HEK293 (cell line): ENCODE measurements at regions not wholly inside any gene's neighbourhood (a gene's known extent, or its start where the extent isn't known, plus 50 kb on each side); places are given as distances from the start of the nearest gene placed in this dataset.
"Not testable (repeated sequence)": the region's sequence is repeated elsewhere in the genome, so short reads cannot be mapped to it uniquely, and the experiment has no call there.

ENCODE experiments used
- CTCF ChIA-PET: fragments of 350-600 bp; formaldehyde crosslinking; extraction: SDS; loops from one replicate; lab custom pipeline; 2021; ENCODE audit warnings: antibody characterized with exemption; lab: Yijun Ruan, JAX
- POLR2A ChIA-PET: fragments of 300-600 bp; formaldehyde crosslinking; extraction: SDS; loops from one replicate; lab custom pipeline; 2020; ENCODE audit warnings: antibody characterized with exemption, inconsistent platforms; lab: Yijun Ruan, JAX
- H3K27ac ChIP-seq: fragments of 200-500 bp; sonication (Bioruptor generic); 2 replicates; pipeline ENCODE4 v1.5.1; 2014; ENCODE audit warnings: low read depth, low read length, control low read depth, inconsistent platforms; ENCODE audit errors: extremely low read depth
- H3K36me3 ChIP-seq, 2 experiments: fragments of 200-500 bp in 1 of 2; sonication (Bioruptor generic) in 1 of 2; 1 replicate in 1 of 2; 2 replicates in 1 of 2; pipeline ENCODE4 v1.5.1; 2014 to 2017; ENCODE audit warnings: inconsistent platforms in 2 of 2, low read length in 2 of 2; ENCODE audit not compliant: control insufficient read depth in 2 of 2, insufficient read depth in 1 of 2
- H3K4me1 ChIP-seq: fragments of 200-500 bp; sonication (Bioruptor generic); 2 replicates; pipeline ENCODE4 v1.5.1; 2014; ENCODE audit warnings: mild to moderate bottlenecking, low read length, inconsistent platforms; ENCODE audit not compliant: control insufficient read depth, insufficient read depth
- H3K4me3 ChIP-seq: 2 replicates; pipeline ENCODE4 v1.5.1; 2011; ENCODE audit warnings: low read depth, mild to moderate bottlenecking, control low read depth, low read length, moderate library complexity
- H3K9me3 ChIP-seq: fragments of 200-500 bp; sonication (Bioruptor generic); 2 replicates; pipeline ENCODE4 v1.5.1; 2014; ENCODE audit warnings: low read depth, low read length, inconsistent platforms; ENCODE audit not compliant: control insufficient read depth, insufficient read depth

DNA sequence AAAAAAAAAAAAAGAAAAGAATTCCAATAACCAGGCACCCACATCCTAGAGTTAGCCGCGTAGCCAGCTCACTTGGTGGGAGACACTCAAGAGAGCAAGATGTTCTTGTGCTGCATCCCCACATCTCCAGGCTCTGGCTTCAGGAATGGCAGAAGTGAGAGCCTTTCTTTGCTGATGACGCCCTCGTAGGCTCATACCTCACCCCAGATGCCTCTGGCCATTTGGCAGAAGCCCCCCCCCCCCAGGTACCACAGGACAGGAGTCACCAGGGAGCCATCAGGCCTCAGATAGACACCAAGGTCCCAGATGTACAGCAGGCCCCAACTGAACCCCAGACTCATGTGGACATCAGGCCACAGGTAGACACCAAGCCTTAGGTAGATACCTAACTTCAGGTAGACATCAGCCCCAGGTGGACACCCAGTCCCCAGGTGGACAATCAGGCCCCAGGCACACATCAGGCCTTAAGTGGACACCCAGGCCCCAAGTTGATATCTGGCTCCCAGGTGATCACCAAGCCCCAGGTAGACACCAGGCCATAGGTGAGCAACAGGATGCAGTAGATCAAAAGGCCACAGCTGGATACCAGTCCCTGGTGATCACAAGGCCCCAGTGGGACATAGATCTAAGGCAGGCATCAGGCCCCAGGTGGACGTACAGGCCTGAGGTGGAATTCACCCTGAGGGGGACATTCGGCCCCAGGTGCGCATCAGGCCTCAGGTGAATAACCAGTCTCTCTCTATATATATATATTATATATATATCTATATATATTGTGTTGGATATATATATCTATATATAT, 202.5 kb downstream of the POTEM start:
- H3K9me3 ChIP-seq, H3K36me3 ChIP-seq, H3K27ac ChIP-seq, CTCF ChIA-PET, H3K4me3 ChIP-seq, POLR2A ChIA-PET, H3K4me1 ChIP-seq: not testable (repeated sequence)

GRCh38 chr14:19172745-19173144, 205.5 kb downstream of the POTEM start:
- CTCF ChIA-PET, H3K9me3 ChIP-seq, H3K27ac ChIP-seq, H3K4me3 ChIP-seq, H3K4me1 ChIP-seq, H3K36me3 ChIP-seq, POLR2A ChIA-PET: not testable (repeated sequence)

DNA sequence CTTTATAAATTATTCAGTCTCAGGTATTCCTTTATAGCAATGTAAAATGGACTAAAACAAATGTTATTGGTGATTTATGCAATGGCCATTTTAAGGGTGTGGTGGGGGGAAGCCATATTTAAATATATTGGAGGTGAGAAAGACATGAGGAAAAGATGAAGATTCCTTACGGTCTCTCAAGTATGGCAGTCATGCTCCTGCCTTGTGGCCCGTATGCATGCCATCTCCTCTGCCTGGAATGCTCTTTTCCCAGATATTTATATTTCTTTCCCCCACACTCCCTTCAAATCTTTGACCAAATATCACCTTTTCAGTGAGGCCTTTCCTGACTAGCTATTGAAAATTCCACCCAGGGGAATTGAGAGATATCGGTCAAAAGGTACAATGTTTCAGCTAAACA, 206.0 kb downstream of the POTEM start:
- H3K27ac ChIP-seq, H3K9me3 ChIP-seq, H3K36me3 ChIP-seq, H3K4me1 ChIP-seq, POLR2A ChIA-PET, CTCF ChIA-PET, H3K4me3 ChIP-seq: not testable (repeated sequence)

DNA sequence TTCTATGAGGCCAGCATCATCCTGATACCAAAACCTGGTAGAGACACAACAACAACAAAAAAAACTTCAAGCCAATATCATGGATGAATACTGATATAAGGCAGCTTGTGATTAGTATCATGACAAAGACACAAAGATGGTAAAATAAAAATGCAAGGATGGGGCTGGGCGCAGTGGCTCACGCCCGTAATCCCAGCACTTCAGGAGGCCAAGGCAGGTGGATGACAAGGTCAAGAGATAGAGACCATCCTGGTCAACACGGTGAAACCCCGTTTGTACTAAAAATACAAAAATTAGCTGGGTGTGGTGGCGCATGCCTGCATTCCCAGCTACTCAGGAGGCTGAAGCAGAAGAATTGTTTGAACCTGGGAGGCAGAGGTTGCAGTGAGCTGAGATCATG, 210.2 kb downstream of the POTEM start:
- H3K4me1 ChIP-seq, H3K4me3 ChIP-seq, CTCF ChIA-PET, POLR2A ChIA-PET, H3K36me3 ChIP-seq, H3K27ac ChIP-seq, H3K9me3 ChIP-seq: not testable (repeated sequence)

- H3K27ac ChIP-seq, H3K36me3 ChIP-seq, H3K4me3 ChIP-seq, CTCF ChIA-PET, H3K9me3 ChIP-seq, POLR2A ChIA-PET, H3K4me1 ChIP-seq: not testable (repeated sequence)
These were observed 213.1 kb downstream of the POTEM start for GRCh38 chr14:19180297-19180696.

DNA sequence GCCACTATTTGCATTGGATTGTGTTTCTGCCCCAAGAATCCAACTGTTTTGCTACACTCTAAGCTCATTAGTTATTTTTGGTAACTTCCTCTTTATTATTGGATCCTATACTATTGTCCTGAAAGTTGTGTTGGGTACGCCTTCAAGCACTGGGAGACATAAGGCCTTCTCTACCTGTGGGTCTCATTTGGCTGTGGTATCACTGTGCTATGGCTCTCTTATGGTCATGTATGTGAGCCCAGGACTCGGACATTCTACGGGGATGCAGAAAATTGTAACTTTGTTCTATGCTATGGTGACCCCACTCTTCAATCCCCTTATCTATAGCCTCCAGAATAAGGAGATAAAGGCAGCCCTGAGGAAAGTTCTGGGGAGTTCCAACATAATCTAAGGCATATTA, 213.6 kb downstream of the POTEM start:
- POLR2A ChIA-PET, H3K4me1 ChIP-seq, H3K4me3 ChIP-seq, CTCF ChIA-PET, H3K27ac ChIP-seq, H3K36me3 ChIP-seq, H3K9me3 ChIP-seq: not testable (repeated sequence)

DNA sequence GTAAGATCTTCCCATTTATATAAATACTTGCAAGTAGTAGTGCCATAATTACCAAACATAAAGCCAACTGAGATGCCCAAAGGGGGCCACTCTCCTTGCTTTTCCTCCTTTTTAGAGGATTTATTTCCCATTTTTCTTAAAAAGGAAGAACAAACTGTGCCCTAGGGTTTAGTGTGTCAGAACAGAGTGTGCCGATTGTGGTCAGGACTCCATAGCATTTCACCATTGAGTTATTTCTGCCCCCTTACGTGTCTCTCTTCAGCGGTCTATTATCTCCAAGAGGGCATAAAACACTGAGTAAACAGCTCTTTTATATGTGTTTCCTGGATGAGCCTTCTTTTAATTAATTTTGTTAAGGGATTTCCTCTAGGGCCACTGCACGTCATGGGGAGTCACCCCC, 227.9 kb downstream of the POTEM start:
- H3K9me3 ChIP-seq, H3K27ac ChIP-seq, POLR2A ChIA-PET, H3K4me3 ChIP-seq, H3K36me3 ChIP-seq, CTCF ChIA-PET, H3K4me1 ChIP-seq: not testable (repeated sequence)

DNA sequence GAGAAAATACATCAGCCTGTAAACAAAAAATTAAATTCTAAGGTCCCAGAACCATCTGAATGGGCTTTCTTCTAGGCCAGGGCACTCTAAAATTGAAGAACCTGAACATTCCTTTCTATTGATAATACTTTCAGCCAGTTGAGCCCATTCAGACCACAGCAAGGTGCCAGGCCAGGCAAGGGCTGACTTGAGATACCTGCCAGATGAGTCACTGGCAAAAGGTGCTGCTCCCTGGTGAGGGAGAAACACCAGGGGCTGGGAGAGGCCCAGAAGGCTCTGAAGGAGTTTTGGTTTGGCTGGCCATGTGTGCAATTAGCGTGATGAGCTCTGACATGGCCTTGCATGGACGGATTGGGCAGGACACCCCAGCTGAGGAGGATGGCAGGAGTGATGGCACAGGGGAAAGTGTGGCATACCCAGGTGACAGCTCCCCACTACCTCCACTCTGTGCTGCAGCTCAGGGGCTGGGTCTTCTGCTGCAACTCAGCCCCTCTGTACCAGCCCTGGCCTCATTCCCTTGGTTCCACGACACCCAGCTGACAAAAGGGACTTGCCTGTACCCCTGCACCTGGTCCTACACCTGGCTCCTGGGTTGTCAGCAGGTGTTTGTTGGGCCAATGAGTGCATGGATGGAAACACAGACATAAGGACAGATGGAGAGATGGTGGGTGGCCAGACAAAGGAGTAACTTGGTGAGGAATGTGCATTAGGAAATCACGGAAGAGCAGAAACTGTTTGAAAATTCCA, 230.4 kb downstream of the POTEM start:
- H3K4me1 ChIP-seq, H3K4me3 ChIP-seq, H3K27ac ChIP-seq, POLR2A ChIA-PET, H3K36me3 ChIP-seq, H3K9me3 ChIP-seq, CTCF ChIA-PET: not testable (repeated sequence)

GRCh38 chr14:19198341-19198740, 231.1 kb downstream of the POTEM start:
- H3K36me3 ChIP-seq, H3K4me3 ChIP-seq, CTCF ChIA-PET, POLR2A ChIA-PET, H3K9me3 ChIP-seq, H3K4me1 ChIP-seq, H3K27ac ChIP-seq: not testable (repeated sequence)

DNA sequence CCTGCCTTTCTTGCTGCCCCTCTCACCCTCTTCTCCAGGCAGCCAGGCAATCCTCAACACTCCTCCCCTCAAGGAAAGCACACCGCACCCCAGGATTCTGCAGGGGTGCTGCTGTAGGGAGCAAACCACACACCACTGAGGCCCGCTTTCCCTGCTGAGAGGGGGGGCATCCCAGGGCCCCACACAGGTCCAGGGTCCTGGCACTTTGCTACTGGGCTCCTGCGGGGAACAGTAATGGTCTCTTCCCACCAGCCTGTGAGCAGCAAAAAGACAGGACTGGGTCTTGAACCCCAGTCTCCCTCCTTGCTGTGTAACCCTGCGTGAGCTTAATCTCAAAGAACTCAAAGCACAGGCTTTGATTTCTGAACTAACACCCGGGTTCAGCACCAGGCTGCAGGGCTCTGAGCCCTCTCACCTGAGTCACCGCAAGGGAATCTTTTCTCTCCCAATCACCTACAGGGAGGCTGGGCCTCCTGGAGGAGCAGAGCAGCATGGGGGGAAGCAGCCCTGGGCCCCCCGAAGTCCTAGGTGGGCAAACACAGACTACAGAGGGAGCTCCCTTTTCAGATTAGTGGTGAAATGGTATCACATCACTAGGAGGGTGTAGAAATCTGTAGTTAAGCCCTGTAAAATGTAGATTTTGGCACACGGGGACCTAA, 232.6 kb downstream of the POTEG start:
- H3K9me3 ChIP-seq, H3K4me1 ChIP-seq, H3K27ac ChIP-seq, CTCF ChIA-PET, POLR2A ChIA-PET, H3K36me3 ChIP-seq, H3K4me3 ChIP-seq: not testable (repeated sequence)

- CTCF ChIA-PET, H3K36me3 ChIP-seq, H3K9me3 ChIP-seq, H3K4me3 ChIP-seq, POLR2A ChIA-PET, H3K27ac ChIP-seq, H3K4me1 ChIP-seq: not testable (repeated sequence)
These were observed 232.1 kb downstream of the POTEG start for GRCh38 chr14:19202053-19202442.
